K562 (cell line): ENCODE measurements at regions not wholly inside any gene's neighbourhood (a gene's known extent, or its start where the extent isn't known, plus 50 kb on each side); places are given as distances from the start of the nearest gene placed in this dataset.

Source experiments
- CTCFL ChIP-seq: IDR thresholded peaks from 2 replicates; pipeline ENCODE4 v1.6.1; 2011; ENCODE audit warnings: borderline replicate concordance, low read depth, mild to moderate bottlenecking, moderate library complexity, low read length; ENCODE audit not compliant: insufficient read depth, poor library complexity, severe bottlenecking
- ILK ChIP-seq: fragments of 450-650 bp; IDR thresholded peaks from 2 replicates; pipeline ENCODE4 v1.6.1; 2016; ENCODE audit warnings: missing genetic modification characterization, low read depth, mild to moderate bottlenecking, missing compliant biosample characterization, moderate library complexity, borderline replicate concordance
- JUNB ChIP-seq: fragments of 450-650 bp; formaldehyde crosslinking; conservative IDR thresholded peaks from 2 replicates; pipeline ENCODE4 v1.4.0; 2020; ENCODE audit warnings: mild to moderate bottlenecking
- MCM3 ChIP-seq: fragments of 450-650 bp; IDR thresholded peaks from 2 replicates; pipeline ENCODE4 v1.6.1; 2016
- MTF1 ChIP-seq: fragments of 250-450 bp; sonication (Bioruptor Pico); IDR thresholded peaks from 2 replicates; pipeline ENCODE4 v1.9.0; 2021; ENCODE audit warnings: moderate library complexity, mild to moderate bottlenecking, inconsistent platforms, borderline replicate concordance
- NR4A1 ChIP-seq, 2 experiments: fragments of 250-450 bp in 1 of 2; fragments of 450-650 bp in 1 of 2; sonication (Bioruptor Pico) in 1 of 2; IDR thresholded peaks; 2 replicates each; pipeline versions ENCODE4 v1.4.0 to v1.6.1; 2016 to 2020; ENCODE audit warnings: mild to moderate bottlenecking in 2 of 2, missing compliant biosample characterization in 1 of 2, missing genetic modification characterization in 1 of 2, moderate library complexity in 1 of 2
- POLR2G ChIP-seq: fragments of 200-400 bp; formaldehyde crosslinking; IDR thresholded peaks from 2 replicates; pipeline ENCODE4 v1.6.1; 2017; ENCODE audit warnings: low read depth, mild to moderate bottlenecking, antibody characterized with exemption, low read length, moderate library complexity
- RBM39 ChIP-seq: fragments of 200-400 bp; formaldehyde crosslinking; optimal IDR thresholded peaks from 2 replicates; pipeline ENCODE3; 2018; ENCODE audit warnings: low read depth, low read length
- RFX7 ChIP-seq: fragments of 250-450 bp; sonication (Bioruptor Pico); IDR thresholded peaks from 2 replicates; pipeline ENCODE4 v1.5.1; 2021; ENCODE audit warnings: mild to moderate bottlenecking
- TGIF2 ChIP-seq: sonication (generic); formaldehyde crosslinking; IDR thresholded peaks from 2 replicates; pipeline ENCODE4 v1.8.1; 2022; ENCODE audit warnings: mild to moderate bottlenecking, missing genetic modification reagents, moderate library complexity
- ZNF143 ChIP-seq: sonication (generic); formaldehyde crosslinking; IDR thresholded peaks from 2 replicates; pipeline ENCODE4 v1.9.0; 2022; ENCODE audit warnings: mild to moderate bottlenecking, missing genetic modification reagents
- TF ChIP-seq, protein P1 (sequence below): fragments of 250-450 bp; sonication (Bioruptor Pico); IDR thresholded peaks from 2 replicates; pipeline ENCODE4 v1.4.0; 2020

DNA sequence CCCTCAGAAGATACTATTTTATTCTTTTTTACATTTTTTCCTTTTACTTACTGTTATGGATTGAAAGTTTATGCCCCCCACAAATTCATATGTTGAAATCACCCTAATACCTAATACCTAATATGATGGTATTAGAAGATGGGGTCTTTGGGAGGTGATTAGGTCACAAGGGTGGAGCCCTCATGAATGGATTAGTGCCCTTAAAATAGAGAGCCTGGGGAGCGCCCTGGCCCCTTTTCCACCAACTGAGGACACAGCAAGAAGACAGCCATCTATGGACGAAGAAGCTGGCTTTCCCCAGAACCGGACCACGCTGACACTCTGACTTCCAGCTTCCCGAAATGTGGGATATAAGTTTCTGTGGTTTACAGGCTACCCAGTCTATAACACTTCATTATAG lies 58.6 kb upstream of the FAT1 start (continued):
- no peak for TF ChIP-seq CTCFL
- TF ChIP-seq, protein P1, sequence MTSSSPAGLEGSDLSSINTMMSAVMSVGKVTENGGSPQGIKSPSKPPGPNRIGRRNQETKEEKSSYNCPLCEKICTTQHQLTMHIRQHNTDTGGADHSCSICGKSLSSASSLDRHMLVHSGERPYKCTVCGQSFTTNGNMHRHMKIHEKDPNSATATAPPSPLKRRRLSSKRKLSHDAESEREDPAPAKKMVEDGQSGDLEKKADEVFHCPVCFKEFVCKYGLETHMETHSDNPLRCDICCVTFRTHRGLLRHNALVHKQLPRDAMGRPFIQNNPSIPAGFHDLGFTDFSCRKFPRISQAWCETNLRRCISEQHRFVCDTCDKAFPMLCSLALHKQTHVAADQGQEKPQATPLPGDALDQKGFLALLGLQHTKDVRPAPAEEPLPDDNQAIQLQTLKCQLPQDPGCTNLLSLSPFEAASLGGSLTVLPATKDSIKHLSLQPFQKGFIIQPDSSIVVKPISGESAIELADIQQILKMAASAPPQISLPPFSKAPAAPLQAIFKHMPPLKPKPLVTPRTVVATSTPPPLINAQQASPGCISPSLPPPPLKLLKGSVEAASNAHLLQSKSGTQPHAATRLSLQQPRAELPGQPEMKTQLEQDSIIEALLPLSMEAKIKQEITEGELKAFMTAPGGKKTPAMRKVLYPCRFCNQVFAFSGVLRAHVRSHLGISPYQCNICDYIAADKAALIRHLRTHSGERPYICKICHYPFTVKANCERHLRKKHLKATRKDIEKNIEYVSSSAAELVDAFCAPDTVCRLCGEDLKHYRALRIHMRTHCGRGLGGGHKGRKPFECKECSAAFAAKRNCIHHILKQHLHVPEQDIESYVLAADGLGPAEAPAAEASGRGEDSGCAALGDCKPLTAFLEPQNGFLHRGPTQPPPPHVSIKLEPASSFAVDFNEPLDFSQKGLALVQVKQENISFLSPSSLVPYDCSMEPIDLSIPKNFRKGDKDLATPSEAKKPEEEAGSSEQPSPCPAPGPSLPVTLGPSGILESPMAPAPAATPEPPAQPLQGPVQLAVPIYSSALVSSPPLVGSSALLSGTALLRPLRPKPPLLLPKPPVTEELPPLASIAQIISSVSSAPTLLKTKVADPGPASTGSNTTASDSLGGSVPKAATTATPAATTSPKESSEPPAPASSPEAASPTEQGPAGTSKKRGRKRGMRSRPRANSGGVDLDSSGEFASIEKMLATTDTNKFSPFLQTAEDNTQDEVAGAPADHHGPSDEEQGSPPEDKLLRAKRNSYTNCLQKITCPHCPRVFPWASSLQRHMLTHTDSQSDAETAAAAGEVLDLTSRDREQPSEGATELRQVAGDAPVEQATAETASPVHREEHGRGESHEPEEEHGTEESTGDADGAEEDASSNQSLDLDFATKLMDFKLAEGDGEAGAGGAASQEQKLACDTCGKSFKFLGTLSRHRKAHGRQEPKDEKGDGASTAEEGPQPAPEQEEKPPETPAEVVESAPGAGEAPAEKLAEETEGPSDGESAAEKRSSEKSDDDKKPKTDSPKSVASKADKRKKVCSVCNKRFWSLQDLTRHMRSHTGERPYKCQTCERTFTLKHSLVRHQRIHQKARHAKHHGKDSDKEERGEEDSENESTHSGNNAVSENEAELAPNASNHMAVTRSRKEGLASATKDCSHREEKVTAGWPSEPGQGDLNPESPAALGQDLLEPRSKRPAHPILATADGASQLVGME: no peak
- TF ChIP-seq JUNB (CRISPR knock-in tag): no peak
- TF ChIP-seq MCM3: no peak
- TF ChIP-seq ZNF143 (CRISPR knock-in tag): no peak
- TF ChIP-seq TGIF2 (CRISPR knock-in tag): no peak
- TF ChIP-seq RBM39: no peak
- no peak for TF ChIP-seq ILK (tag)
- no peak for TF ChIP-seq MTF1
- no peak for TF ChIP-seq NR4A1 (CRISPR knock-in tag; IDR thresholded peaks at IDR 0.05)
- no peak for TF ChIP-seq NR4A1 (tag; IDR thresholded peaks at IDR 0.05)
- no peak for TF ChIP-seq RFX7
- no peak for TF ChIP-seq POLR2G
